Psoas muscle (tissue), 7 donors: ENCODE measurements at regions not wholly inside any gene's neighbourhood (a gene's known extent, or its start where the extent isn't known, plus 50 kb on each side); places are given as distances from the start of the nearest gene placed in this dataset.

ENCODE experiments used
- ATAC-seq, 4 donors: fragments of 200-7000 bp; cut with Tn5 transposase; one replicate each; pipeline ENCODE4 v1.9.1; 2020; ENCODE audit warnings: moderate library complexity in 3 of 4, mild to moderate bottlenecking in 2 of 4
- DNase-seq, 2 donors: peaks; one replicate each; pipeline ENCODE4 v3.0.0-alpha.2; 2020
- H3K27ac ChIP-seq: fragments of 200-600 bp; one replicate; pipeline ENCODE4 v1.8.0; 2022
- H3K27me3 ChIP-seq, 3 donors: fragments of 200-600 bp in 1 of 3; one replicate each; pipeline versions ENCODE4 v1.6.1 to v1.8.0; 2013 to 2022; ENCODE audit warnings: low read length in 2 of 3, mild to moderate bottlenecking in 2 of 3, moderate library complexity in 1 of 3; ENCODE audit not compliant: insufficient read depth in 3 of 3
- H3K36me3 ChIP-seq, 2 donors: fragments of 200-600 bp in 1 of 2; one replicate each; pipeline versions ENCODE4 v1.6.1 to v1.8.0; 2013 to 2022; ENCODE audit warnings: low read depth in 1 of 2, mild to moderate bottlenecking in 1 of 2, moderate library complexity in 1 of 2; ENCODE audit not compliant: insufficient read depth in 1 of 2
- H3K4me1 ChIP-seq: fragments of 200-600 bp; one replicate; pipeline ENCODE4 v1.8.0; 2022
- H3K4me3 ChIP-seq: fragments of 200-600 bp; one replicate; pipeline ENCODE4 v1.8.0; 2022; ENCODE audit warnings: mild to moderate bottlenecking
- H3K9me3 ChIP-seq: fragments of 200-600 bp; one replicate; pipeline ENCODE4 v1.8.0; 2022
- CTCF ChIP-seq: fragments of 200-600 bp; IDR thresholded peaks from one replicate; pipeline ENCODE4 v1.8.0; 2022; ENCODE audit warnings: antibody characterized with exemption
- WGBS, 3 donors: extraction: QIAGEN DNeasy Blood & Tissue Kit; methylation state at CpG; one replicate each; pipeline versions ENCODE4 v1.1.6 to v1.1.7; 2013; 5-methylcytosine and 5-hydroxymethylcytosine counted together
- intact Hi-C, 2 donors: fragments of 100-400 bp; cut with DNase I; formaldehyde crosslinking; loops; one replicate each; pipeline versions ENCODE4 v1.11.0 to v1.14.2; 2022
- donor health status: healthy with polysubstance abuse.
- donor health status: DM: no; HTN: no; CAD: no; lungs with moderate emphysema.
- donor health status: Bipolar disorder and iron deficiency.
- donor health status: healthy.
- donor health status: DM: yes; HTN: yes; CAD: no.
- donor health status: DM: no; HTN: no; CAD: no.
- donor health status: DM: yes; HTN: yes; CAD: no.

- ATAC-seq, result no peak
- Histone ChIP-seq H3K4me1 (peaks cover 9% of the 10 kb centered on the region), H3K36me3 (no peaks in the 10 kb centered on the region), H3K4me3 (no peak overlapping the region), H3K9me3 (no peaks in the 10 kb centered on the region), H3K27me3 (no peaks in the 10 kb centered on the region), H3K27ac (no peak overlapping the region)
- no peak for TF ChIP-seq CTCF
- no peak for DNase-seq
- intact Hi-C loops, result no loop called here
- 29 to 62% (median 37%) methylated on average over 1 of the region's 1 CpG for WGBS, 3 donors
Measured at GRCh38 chr1:56187405-56187804, 392.0 kb downstream of the PLPP3 start.

- WGBS, 3 donors, result 94 to 99% (median 95%) methylated on average over 2 of the region's 2 CpGs
- Histone ChIP-seq H3K27ac (no peak overlapping the region), H3K27me3 (no peaks in the 10 kb centered on the region), H3K4me3 (no peak overlapping the region), H3K4me1 (peaks cover 9% of the 10 kb centered on the region), H3K9me3 (no peaks in the 10 kb centered on the region), H3K36me3 (no peaks in the 10 kb centered on the region)
- intact Hi-C loops, result no loop called here
- no peak for TF ChIP-seq CTCF
- ATAC-seq (no peak), DNase-seq (no peak)
Measured at GRCh38 chr1:56185493-56185892, 393.9 kb downstream of the PLPP3 start.

- Histone ChIP-seq H3K9me3 (no peaks in the 10 kb centered on the region), H3K4me1 (no peaks in the 10 kb centered on the region), H3K4me3 (no peak overlapping the region), H3K36me3 (no peaks in the 10 kb centered on the region), H3K27ac (no peak overlapping the region), H3K27me3 (no peaks in the 10 kb centered on the region)
- ATAC-seq (no peak), DNase-seq (peak in 1 of 2 donors; percentile 55)
- TF ChIP-seq CTCF, result no peak
- intact Hi-C loops, result no loop called here
- WGBS, 3 donors, result 55 to 89% (median 74%) methylated on average over 2 of the region's 2 CpGs
Measured at GRCh38 chr1:56183151-56183550, 396.2 kb downstream of the PLPP3 start.

GRCh38 chr1:56180520-56181190 is 398.7 kb downstream of the PLPP3 start:
- H3K4me3 ChIP-seq, result peak overlapping the region; percentile 32
- no peaks in the 10 kb centered on the region for H3K36me3 ChIP-seq
- TF ChIP-seq CTCF, result no peak
- DNase-seq, result no peak
- H3K9me3 ChIP-seq, result no peaks in the 10 kb centered on the region
- intact Hi-C loops, result no loop called here
- no peaks in the 10 kb centered on the region for H3K4me1 ChIP-seq
- no peaks in the 10 kb centered on the region for H3K27me3 ChIP-seq
- no peak for ATAC-seq
- WGBS, 3 donors, result 47 to 61% (median 54%) methylated on average over 5 of the region's 5 CpGs
- H3K27ac ChIP-seq, result no peak overlapping the region

- intact Hi-C loops, result no loop called here
- Histone ChIP-seq H3K4me3 (no peak overlapping the region), H3K36me3 (no peaks in the 10 kb centered on the region), H3K27ac (no peak overlapping the region), H3K9me3 (no peaks in the 10 kb centered on the region), H3K4me1 (no peaks in the 10 kb centered on the region), H3K27me3 (no peaks in the 10 kb centered on the region)
- ATAC-seq, result no peak
- DNase-seq, result no peak
- 81 to 93% (median 91%) methylated on average over 1 of the region's 1 CpG for WGBS, 3 donors
- TF ChIP-seq CTCF, result no peak
Measured at GRCh38 chr1:56179543-56179942, 399.8 kb downstream of the PLPP3 start.
